HG03064 (cell line): ENCODE measurements at regions not wholly inside any gene's neighbourhood (a gene's known extent, or its start where the extent isn't known, plus 50 kb on each side); places are given as distances from the start of the nearest gene placed in this dataset.
"Not testable (repeated sequence)": the region's sequence is repeated elsewhere in the genome, so short reads cannot be mapped to it uniquely, and the experiment has no call there.

Experiments
- ATAC-seq: cut with Tn5 transposase; IDR thresholded peaks from one replicate; pipeline ENCODE4 v1.9.1; 2021; ENCODE audit warnings: low read depth; ENCODE audit not compliant: unreplicated experiment

DNA sequence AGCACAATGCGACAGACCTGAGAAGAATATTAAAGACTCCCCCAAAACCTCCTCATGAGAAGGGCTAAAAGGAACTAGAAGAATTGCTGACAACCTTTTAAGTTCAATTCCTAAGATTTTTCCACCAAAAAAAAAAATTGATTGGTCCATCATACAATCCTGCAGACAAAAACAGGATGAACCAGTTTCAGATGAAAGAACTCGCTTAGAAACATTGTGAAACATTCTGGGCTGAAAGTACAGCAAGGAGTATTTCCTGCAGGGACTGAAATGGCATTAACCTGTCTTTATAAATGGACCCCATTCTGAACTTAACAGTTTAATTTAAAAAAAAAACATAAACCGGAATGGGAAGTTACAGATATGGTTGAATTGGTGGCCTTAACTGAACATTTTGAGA is 96.0 kb upstream of the FAM174B start:
- ATAC-seq, result no peak

DNA sequence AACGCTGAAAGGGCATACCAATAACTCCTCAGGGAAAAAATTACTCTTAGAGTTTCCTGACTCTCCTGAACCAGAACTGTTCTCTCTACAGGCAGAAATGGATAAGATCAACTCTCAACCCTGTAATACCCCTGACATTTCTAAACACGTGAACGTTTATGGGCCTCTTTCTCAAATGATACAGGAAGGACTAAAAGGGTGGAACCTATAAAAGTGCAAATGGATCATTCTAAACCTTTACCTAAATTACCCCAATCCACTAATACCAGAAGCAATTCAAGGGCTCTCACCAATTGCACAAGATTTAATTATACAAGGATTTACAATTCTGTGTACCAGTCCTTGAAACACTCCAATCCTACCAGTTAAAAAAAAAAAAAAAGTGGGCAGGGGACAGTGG is 98.0 kb upstream of the FAM174B start:
- ATAC-seq, result no peak

DNA sequence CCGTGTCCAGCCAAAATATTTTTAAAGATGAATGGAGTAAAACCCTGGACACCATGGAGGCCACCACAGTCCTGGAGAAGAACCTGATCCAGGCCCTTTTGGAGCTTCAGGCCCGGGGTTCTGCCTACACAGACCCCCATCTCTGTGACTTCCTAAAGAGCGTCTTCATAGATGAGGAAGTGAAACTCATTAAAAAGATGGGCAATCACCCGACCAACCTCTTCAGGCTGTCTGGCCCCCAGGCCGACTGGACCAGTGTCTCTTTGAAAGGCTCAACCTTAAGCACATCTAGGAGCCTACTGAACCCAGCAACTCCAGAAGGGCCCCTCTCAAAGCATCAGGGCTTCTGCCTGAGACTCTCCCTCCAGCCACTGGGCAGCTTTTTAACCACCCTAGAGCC is 107.9 kb upstream of the FAM174B start:
- no peak for ATAC-seq

DNA sequence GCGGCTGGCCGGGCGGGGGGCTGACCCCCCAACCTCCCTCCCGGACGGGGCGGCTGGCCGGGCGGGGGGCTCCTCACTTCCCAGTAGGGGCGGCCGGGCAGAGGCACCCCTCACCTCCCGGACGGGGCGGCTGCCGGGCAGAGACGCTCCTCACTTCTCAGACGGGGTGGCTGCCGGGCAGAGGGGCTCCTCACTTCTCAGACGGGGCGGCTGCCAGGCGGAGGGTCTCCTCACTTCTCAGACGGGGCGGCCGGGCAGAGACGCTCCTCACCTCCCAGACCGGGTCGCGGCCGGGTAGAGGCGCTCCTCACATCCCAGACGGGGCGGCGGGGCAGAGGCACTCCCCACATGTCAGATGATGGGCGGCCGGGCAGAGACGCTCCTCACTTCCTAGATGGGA is 112.6 kb upstream of the FAM174B start:
- not testable (repeated sequence) for ATAC-seq

DNA sequence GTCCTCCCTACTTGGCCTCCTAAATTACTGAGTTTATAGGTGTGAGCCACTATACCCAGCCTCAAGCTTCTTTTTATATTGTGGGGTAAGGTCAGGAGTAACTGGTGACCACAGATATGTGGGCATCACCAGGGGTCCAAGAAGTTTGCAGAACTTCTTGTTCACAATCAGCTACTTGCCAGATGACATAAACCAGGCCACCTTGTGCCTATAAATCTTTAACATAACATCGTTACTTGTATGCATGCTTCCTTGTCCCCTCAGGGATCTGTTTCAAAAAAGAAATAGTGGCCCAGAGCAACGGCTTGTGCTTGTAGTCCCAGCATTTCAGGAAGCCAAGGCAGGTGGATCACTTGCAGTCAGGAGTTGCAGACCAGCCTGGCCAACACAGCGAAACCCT is 115.1 kb upstream of the FAM174B start:
- no peak for ATAC-seq

DNA sequence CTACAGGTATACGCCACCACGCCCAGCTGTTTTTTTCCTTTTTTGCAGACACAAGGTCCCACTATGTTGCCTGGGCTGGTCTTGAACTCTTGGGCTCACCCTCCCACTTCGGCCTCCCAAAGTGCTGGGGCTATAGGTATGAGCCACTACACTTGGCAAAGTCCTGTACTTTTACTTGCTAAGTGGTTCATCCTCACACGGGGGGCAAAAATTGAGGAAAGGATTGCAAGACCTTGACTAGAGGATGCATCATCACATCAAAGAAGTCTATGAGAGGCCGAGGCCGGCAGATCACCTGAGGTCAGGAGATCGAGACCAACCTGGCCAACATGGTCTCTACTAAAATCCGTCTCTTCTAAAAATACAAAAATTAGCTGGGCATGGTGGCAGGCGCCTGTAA is 116.5 kb upstream of the FAM174B start:
- ATAC-seq, result no peak

DNA sequence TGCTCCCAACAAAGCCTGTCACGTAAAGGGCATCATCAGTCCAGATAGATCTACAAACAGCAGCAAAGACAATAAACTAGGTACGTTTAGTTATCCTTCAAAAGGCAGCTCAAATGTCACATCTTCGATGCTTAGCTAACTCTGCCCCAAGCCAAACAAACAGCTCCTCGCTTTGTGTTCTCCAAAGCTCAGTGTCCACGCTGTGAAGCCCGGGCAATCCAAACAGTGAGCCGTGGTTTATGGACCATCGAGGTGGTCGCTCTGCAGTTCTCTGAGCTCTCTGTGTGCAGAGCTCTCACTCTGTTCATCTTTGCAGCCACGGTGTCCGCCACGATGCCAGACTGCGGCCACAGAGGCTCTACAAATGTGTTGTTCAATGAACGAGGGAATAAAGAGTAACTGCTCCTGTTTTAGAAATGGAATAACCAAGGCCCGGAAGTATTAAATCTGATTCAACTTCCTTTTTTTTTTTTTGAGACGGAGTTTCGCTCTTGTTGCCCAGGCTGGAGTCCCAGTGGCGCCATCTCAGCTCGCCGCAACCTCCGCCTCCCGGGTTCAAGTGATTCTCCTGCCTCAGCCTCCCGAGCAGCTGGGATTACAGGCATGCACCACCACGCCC is 117.2 kb upstream of the FAM174B start:
- no peak for ATAC-seq

DNA sequence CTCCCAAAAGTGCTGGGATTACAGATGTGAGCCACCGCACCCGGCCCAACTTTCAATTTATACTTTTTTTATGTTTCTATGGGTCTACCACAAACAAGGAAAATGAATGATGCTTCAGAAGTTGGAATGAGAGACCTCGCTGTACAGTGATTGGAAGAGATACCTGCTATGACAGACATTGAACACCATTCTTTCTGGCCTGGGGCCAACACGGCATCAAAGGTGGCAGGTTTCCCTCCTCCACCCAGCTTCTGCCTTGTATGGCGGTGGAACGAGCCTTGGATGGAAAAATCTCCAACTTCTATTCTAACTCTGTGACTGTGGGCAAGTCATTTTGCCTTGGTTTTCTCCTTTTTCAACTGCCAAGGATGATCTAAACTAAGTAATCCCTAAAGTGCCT is 117.8 kb upstream of the FAM174B start:
- no peak for ATAC-seq

DNA sequence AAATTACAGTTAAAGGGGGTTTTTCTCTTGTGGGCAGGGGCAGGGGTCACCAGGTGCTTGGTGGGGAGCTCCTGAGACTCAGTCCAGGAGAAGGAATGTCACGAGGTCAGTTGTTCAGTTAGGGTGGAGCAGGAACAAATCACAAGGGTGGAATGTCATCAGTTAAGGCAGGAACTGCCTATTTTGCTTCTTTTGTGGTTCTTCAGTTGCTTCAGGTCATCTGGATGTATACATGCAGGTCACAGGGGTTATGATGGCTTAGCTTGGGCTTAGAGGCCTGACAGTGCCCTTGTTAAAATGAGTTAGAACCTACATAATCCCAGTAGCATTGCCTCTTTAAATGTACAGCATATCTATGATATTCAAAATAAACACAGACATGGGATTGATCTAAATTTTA is 120.2 kb upstream of the CHD2 start:
- no peak for ATAC-seq

DNA sequence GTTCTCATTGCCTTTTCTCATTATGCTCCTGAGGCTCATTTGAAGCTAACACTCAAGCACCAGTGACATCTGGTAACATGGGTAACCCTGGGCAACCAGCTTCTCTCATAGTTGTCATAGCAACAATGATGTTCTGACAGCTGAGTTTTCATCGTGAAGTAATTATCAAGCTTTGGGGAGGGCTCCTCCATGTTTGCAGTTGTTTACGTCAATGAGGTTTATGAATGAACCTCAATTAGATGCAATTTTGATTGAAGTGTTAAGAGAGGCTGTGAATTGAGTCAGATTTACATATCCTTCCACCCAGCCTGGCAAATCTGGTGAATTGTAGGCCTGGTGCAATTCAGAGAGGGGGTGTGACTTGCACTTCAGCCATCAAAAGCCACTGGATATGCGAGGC is 119.3 kb upstream of the CHD2 start:
- ATAC-seq, result no peak

DNA sequence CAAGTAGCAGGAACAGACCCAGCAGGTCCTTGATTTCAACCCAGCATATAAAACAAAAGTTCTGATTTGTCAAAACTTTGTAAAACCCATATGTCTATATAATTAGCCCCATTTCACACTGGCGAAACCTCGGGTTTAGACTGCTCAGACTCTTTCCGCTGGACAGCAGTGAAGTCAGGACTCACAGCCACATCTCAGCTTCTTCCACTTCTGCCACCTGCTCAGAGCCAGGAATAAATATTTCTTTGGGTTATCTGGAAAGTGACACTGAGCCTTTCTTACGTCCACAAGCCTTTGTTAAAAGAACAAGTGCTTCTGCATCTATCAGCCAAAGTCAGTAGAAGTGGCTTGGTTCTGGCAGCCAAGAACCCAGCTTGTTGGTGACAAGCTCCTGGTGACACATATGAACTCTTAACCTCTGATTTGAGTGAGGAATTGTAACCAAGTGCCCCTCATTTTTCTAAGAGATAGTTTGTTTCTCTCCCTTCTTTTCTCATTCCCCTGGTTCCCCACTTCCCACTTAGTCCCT is 118.1 kb upstream of the CHD2 start:
- no peak for ATAC-seq

DNA sequence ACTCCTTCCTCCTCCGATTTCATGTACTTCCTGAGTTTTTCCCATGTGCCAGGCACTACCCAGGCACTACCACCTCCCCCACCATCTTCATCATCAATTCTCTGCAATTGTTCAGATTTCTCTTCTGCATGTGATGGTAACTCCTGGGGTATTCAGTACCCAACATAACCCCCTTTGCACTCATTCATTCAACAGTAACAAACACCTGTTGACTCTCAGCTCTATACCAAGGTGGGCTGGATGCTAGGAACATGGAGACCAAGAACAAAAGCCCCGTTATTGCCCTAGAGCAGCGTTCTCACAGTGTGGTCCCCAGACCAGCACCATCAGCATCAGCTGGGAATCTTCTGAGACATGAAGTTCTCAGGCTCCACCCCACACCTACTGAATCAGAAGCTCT is 113.0 kb upstream of the CHD2 start:
- ATAC-seq, result no peak

DNA sequence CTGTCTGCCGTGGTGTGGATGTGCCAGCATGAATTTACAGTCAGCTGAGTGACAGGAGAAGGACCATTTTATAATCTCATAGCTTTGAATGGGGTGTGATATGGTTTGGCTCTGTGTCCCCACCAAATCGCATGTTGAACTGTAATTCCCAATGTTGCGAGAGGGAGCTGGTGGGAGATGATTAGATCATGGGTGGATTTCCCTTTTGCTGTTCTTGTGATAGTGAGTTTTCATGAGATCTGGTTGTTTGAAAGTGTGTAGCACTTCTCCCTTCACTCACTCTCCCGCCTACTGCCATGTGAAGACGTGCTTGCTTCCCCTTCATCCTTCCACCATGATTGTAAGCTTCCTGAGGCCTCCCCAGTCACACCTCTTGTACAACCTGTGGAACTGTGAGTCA is 111.9 kb upstream of the CHD2 start:
- no peak for ATAC-seq

DNA sequence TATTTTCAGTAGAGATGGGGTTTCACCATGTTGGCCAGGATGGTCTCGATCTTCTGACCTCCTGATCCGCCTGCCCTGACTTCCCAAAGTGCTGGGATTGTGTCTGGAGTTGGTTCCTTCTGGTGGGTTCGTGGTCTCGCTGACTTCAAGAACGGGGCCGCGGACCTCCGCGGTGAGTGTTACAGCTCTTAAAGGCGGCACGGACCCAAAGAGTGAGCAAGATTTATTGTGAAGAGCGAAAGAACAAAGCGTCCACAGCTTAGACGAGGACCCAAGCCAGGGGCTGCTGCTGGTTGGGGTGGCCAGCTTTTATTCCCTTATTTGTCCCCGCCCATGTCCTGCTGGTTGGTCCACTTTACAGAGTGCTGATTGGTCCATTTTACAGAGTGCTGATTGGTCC is 111.3 kb upstream of the CHD2 start:
- ATAC-seq, result not testable (repeated sequence)

DNA sequence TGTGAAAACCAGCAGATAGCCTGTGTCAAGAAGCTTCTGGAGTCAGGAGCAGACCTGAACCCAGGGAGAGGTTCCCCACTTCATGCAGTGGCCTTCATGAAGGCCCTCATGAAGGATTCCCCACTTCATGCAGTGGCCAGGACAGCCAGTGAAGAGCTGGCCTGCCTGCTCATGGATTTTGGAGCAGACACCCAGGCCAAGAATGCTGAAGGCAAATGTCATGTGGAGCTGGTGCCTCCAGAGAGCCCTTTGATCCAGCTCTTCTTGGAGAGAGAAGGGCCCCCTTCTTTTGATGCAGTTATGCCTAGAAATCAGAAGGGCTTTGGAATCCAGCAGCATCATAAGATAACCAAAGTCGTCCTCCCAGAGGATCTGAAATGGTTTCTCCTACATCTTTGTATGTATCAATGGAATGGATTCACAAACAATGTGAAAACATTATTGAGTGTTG is 103.9 kb upstream of the CHD2 start:
- ATAC-seq, result no peak

DNA sequence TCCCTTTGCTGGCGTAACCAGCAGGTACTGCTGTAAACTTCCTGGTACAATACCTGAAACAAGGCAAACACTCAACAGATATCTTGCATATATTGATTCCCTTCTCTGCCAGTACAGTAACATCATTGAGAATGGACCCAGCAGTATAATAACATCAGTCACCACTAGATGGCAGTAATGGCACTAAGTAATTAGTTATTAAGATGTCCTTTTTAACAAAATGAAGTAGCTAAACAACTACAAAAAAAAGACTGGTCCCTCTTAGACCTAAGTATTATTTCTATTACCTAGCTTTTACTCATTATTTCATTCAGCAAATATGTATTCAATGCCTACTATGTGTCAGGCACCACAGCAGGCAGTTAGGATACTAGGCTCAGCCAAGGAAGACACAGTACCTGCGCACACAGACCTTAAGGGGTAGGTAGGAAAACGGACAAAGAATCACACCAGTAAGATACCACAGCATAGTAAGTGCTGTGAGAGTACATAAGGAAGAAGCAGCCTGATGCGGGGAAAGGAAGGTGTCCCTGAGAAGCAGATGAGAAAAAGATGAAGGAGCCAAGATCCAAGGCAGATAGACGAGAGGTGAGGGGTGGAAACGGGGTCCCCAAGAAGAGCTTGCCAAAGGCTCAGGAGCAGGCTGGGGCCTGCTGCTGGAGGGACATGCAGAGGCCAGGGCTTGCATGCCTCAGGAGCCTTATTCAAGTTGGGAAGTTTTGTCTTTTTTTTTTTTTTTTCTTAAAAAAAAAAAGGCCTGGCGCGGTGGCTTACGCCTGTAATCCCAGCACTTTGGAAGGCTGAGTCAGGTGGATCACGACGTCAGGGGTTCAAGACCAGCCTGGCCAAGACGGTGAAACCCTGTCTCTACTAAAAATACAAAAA is 102.7 kb upstream of the CHD2 start:
- ATAC-seq, result no peak

DNA sequence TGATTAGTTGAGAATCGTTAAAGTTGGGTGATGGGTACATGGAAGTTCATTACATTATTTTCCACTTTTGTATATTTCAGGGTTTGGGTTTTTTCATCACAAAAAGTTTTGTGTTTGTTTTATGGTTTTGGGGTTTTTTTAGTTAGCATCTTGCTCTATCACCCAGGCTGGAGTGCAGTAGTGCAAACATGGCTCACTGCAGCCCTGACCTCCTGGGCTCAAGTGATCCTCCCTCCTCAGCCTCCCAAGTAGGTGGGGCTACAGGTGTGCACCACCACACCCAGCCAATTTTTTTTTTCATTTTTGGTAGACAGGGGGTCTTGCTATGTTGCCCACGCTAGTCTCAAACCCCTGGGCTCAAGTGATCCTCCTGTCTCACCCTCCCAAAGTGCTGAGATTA is 100.1 kb upstream of the CHD2 start:
- ATAC-seq, result no peak

DNA sequence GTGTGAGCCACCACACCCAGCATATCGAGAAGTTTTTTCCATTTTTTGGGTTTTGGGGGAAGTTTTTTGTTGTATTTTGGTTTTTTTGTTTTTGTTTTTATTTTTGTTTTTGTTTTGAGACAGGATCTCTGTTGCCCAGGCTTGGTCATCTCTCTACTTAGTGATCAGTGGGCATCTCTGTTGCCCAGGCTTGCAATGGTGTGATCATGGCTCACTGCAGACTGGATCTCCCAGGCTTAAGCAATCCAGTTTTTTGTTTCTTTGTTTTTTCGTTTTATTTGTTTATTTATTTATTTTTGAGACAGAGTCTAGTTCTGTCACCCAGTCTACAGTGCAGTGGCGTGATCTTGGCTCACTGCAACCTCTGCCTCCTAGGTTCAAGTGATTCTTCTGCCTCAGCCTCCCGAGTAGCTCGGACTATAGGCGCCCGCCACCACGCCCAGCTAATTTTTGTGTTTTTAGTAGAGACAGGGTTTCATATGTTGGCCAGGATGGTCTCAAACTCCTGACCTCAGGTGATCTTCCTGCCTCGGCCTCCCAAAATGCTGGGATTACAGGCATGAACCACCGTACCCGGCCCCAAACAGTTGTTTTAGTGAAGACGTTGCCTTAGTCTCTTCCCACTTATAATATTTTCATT is 99.6 kb upstream of the CHD2 start:
- ATAC-seq, result not testable (repeated sequence)

DNA sequence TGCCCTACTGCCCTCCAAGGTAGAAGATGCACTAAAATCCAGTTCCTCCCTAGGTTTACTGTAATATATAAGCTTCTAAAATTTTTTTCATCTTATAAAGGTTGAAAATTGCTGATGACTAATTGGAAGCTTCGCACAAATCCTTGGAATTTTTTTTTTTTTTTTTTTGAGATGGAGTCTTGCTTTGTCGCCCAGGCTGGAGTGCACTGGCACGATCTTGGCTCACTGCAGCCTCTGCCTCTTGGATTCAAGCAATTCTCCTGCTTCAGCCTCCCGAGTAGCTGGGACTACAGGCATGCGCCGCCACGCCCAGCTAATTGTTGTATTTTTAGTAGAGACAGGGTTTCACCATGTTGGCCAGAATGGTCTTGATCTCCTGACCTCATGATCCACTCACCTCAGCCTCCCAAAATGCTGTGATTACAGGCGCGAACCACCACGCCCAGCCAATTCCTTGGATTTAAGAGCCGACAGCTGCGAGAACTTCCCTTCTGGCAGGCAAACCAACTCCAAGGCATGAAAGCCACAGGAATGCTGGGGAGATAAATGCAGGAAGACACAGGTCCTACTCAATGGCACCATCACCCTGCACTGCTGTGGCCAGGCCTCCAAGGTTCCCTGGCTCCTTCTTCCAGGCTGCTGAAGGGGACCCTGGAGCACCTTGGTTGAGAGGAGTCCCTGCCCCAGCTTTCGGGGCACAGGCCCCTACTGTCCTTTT is 98.9 kb upstream of the CHD2 start:
- ATAC-seq, result not testable (repeated sequence)

DNA sequence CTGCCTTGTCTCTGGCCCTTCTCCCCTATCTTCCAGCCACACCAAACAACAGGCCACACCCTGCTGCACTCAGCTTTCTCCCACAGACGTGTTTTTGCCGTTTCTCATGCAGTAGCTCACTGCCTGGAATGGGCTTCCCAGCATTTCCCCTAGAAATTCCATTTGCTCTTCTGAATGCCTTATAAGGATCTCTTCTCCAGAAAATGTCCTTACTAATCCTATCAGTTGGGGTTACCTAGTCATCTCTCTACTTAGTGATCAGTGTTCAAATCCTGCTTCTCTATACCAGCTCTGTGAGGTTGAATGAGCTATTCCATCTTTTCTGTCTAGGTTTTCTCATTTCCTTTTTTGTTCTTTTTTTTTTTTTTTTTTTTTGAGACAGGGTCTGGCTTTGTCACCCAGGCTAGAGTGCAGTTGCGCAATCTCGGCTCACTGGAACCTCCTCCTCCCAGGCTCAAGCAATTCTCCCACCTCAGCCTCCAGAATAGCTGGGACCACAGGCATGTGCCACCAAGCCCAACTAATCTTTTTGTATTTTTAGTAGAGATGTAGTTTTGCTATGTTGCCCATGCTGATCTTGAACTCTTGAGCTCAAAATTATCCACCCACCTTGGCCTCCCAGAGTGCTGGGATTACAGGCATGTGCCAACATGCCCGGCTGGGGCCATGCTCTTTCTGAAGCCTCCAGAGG is 98.2 kb upstream of the CHD2 start:
- no peak for ATAC-seq
